ENCODE measurements at regions not wholly inside any gene's neighbourhood (a gene's known extent, or its start where the extent isn't known, plus 50 kb on each side); places are given as distances from the start of the nearest gene placed in this dataset.

- intact Hi-C loops (cut with DNase I), result no loop called here
- WGBS, 2 donors, result 80 to 85% methylated on average over 3 of the region's 3 CpGs
Measured at GRCh38 chr18:77329651-77330050, 80.0 kb downstream of the GALR1 start.

DNA sequence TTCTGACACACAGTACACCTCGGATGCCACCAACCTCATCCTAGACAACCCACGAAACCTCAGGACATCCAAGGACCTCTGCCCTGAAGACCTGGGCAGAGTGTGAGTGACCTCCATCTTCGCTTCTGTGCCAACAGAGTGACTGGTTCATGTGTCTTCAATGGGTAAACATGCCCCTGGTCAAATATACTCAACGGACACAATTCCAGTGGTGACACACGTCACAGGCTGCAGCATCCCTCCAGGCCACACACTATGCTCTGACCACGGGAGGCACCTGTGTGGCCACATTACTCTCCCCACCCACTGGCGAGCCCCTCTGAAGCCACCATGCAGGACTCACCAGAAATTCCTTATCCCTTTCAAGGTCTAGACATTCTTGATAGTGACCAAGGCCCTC is 85.2 kb downstream of the GALR1 start:
- WGBS, 2 donors, result 72 to 77% methylated on average over 7 of the region's 7 CpGs
- H3K4me3 ChIP-seq (ENCODE audit: low read length in 2 of 2), result no peak overlapping the region
- no peaks in the 10 kb centered on the region for H3K9me3 ChIP-seq (ENCODE audit: control insufficient read depth, low read length)
- H3K36me3 ChIP-seq (ENCODE audit: control insufficient read depth in 1 of 2, insufficient read depth in 2 of 2, low read length in 1 of 2), result no peaks in the 10 kb centered on the region
- no peak for ATAC-seq (ENCODE audit: low FRiP score)
- no peaks in the 10 kb centered on the region for H3K27me3 ChIP-seq (ENCODE audit: control insufficient read depth in 1 of 2, insufficient read depth in 2 of 2, low read length in 1 of 2)
- DNase-seq, result no peak
- no peak overlapping the region for H3K27ac ChIP-seq (ENCODE audit: low read depth in 1 of 2, low read length in 2 of 2)
- H3K4me1 ChIP-seq (ENCODE audit: control insufficient read depth in 1 of 2, insufficient read depth in 2 of 2, low read length in 2 of 2), result no peaks in the 10 kb centered on the region
- intact Hi-C loops (cut with DNase I), result no loop called here

More at GRCh38 chr18:77329651-77330050, 80.0 kb downstream of the GALR1 start:
- Histone ChIP-seq H3K4me3 (ENCODE audit: low read length in 2 of 2) (no peak overlapping the region), H3K4me1 (ENCODE audit: control insufficient read depth in 1 of 2, insufficient read depth in 2 of 2, low read length in 2 of 2) (no peaks in the 10 kb centered on the region), H3K27me3 (ENCODE audit: control insufficient read depth in 1 of 2, insufficient read depth in 2 of 2, low read length in 1 of 2) (no peaks in the 10 kb centered on the region), H3K9me3 (ENCODE audit: control insufficient read depth, low read length) (no peaks in the 10 kb centered on the region), H3K36me3 (ENCODE audit: control insufficient read depth in 1 of 2, insufficient read depth in 2 of 2, low read length in 1 of 2) (no peaks in the 10 kb centered on the region), H3K27ac (ENCODE audit: low read depth in 1 of 2, low read length in 2 of 2) (no peak overlapping the region)
- DNase-seq (no peak), ATAC-seq (ENCODE audit: low FRiP score) (no peak)

DNA sequence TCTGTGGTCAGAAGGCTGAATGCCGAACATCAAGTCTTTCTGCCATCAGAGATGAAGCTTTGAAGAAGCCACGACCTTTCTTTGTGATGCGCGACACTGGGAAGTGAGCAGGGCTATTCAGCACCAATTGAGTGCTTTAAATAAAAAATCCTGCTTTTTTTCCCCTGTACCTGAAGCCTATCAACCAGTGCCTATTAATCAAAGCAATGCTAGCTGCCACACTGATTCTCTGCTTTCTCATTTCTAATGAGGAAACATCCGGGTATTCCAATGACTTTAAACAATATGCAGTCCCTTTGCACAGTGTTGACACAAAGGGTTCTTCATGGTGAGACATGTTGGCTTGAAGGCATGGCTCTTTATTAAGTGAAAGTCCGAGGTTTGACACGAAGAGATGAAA is 88.0 kb downstream of the GALR1 start:
- H3K4me1 ChIP-seq (ENCODE audit: control insufficient read depth in 1 of 2, insufficient read depth in 2 of 2, low read length in 2 of 2), result no peaks in the 10 kb centered on the region
- no peak overlapping the region for H3K4me3 ChIP-seq (ENCODE audit: low read length in 2 of 2)
- no peaks in the 10 kb centered on the region for H3K36me3 ChIP-seq (ENCODE audit: control insufficient read depth in 1 of 2, insufficient read depth in 2 of 2, low read length in 1 of 2)
- WGBS, 2 donors, result 58 to 65% methylated on average over 7 of the region's 7 CpGs
- no peaks in the 10 kb centered on the region for H3K27me3 ChIP-seq (ENCODE audit: control insufficient read depth in 1 of 2, insufficient read depth in 2 of 2, low read length in 1 of 2)
- H3K9me3 ChIP-seq (ENCODE audit: control insufficient read depth, low read length), result no peaks in the 10 kb centered on the region
- DNase-seq, result no peak
- H3K27ac ChIP-seq (ENCODE audit: low read depth in 1 of 2, low read length in 2 of 2), result no peak overlapping the region
- intact Hi-C loops (cut with DNase I), result no loop called here
- ATAC-seq (ENCODE audit: low FRiP score), result no peak

- no peak for DNase-seq
- 24 to 31% methylated on average over 6 of the region's 6 CpGs for WGBS, 2 donors
Measured at GRCh38 chr18:77339093-77339492, 89.4 kb downstream of the GALR1 start.

DNA sequence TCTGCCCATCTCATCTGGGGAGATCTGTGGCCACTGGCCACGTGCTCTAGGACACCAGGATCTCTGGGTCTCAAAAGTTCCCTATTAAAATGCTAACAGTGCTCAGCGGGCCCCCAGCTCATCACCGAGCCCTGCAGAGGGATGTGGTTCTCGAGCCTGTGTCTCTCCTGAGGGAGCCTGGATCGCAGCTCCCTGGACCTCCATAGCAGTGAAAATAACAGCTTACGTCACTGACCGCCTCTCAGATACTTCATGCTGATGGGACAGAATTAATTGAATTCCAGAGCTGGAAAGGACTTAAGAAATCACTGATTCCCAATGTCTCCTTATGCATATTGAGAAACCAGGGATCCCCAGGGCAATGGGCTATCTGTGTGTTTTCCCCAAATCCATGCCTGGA is 90.0 kb downstream of the GALR1 start:
- 58 to 60% methylated on average over 7 of the region's 7 CpGs for WGBS, 2 donors
- no peaks in the 10 kb centered on the region for H3K36me3 ChIP-seq (ENCODE audit: control insufficient read depth in 1 of 2, insufficient read depth in 2 of 2, low read length in 1 of 2)

More at GRCh38 chr18:77339093-77339492, 89.4 kb downstream of the GALR1 start:
- H3K4me1 ChIP-seq (ENCODE audit: control insufficient read depth in 1 of 2, insufficient read depth in 2 of 2, low read length in 2 of 2), result no peaks in the 10 kb centered on the region
- no peaks in the 10 kb centered on the region for H3K27me3 ChIP-seq (ENCODE audit: control insufficient read depth in 1 of 2, insufficient read depth in 2 of 2, low read length in 1 of 2)
- H3K27ac ChIP-seq (ENCODE audit: low read depth in 1 of 2, low read length in 2 of 2), result no peak overlapping the region
- intact Hi-C loops (cut with DNase I), result no loop called here
- H3K36me3 ChIP-seq (ENCODE audit: control insufficient read depth in 1 of 2, insufficient read depth in 2 of 2, low read length in 1 of 2), result no peaks in the 10 kb centered on the region
- no peaks in the 10 kb centered on the region for H3K9me3 ChIP-seq (ENCODE audit: control insufficient read depth, low read length)
- no peak for ATAC-seq (ENCODE audit: low FRiP score)
- no peak overlapping the region for H3K4me3 ChIP-seq (ENCODE audit: low read length in 2 of 2)

GRCh38 chr18:77340815-77341214 is 91.2 kb downstream of the GALR1 start:
- Histone ChIP-seq H3K4me3 (ENCODE audit: low read length in 2 of 2) (no peak overlapping the region), H3K4me1 (ENCODE audit: control insufficient read depth in 1 of 2, insufficient read depth in 2 of 2, low read length in 2 of 2) (no peaks in the 10 kb centered on the region), H3K9me3 (ENCODE audit: control insufficient read depth, low read length) (no peaks in the 10 kb centered on the region), H3K27me3 (ENCODE audit: control insufficient read depth in 1 of 2, insufficient read depth in 2 of 2, low read length in 1 of 2) (no peaks in the 10 kb centered on the region), H3K27ac (ENCODE audit: low read depth in 1 of 2, low read length in 2 of 2) (no peak overlapping the region), H3K36me3 (ENCODE audit: control insufficient read depth in 1 of 2, insufficient read depth in 2 of 2, low read length in 1 of 2) (no peaks in the 10 kb centered on the region)
- intact Hi-C loops (cut with DNase I), result no loop called here
- ATAC-seq (ENCODE audit: low FRiP score) (no peak), DNase-seq (no peak)
- WGBS, 2 donors, result 87 to 92% methylated on average over 7 of the region's 7 CpGs

More for the DNA sequence above, 90.0 kb downstream of the GALR1 start:
- H3K27ac ChIP-seq (ENCODE audit: low read depth in 1 of 2, low read length in 2 of 2), result no peak overlapping the region
- no peaks in the 10 kb centered on the region for H3K4me1 ChIP-seq (ENCODE audit: control insufficient read depth in 1 of 2, insufficient read depth in 2 of 2, low read length in 2 of 2)
- ATAC-seq (ENCODE audit: low FRiP score) (no peak), DNase-seq (no peak)
- no peaks in the 10 kb centered on the region for H3K9me3 ChIP-seq (ENCODE audit: control insufficient read depth, low read length)
- no peaks in the 10 kb centered on the region for H3K27me3 ChIP-seq (ENCODE audit: control insufficient read depth in 1 of 2, insufficient read depth in 2 of 2, low read length in 1 of 2)
- H3K4me3 ChIP-seq (ENCODE audit: low read length in 2 of 2), result no peak overlapping the region
- intact Hi-C loops (cut with DNase I), result no loop called here

GRCh38 chr18:77341527-77342325 is 92.1 kb downstream of the GALR1 start:
- H3K27me3 ChIP-seq (ENCODE audit: control insufficient read depth in 1 of 2, insufficient read depth in 2 of 2, low read length in 1 of 2), result no peaks in the 10 kb centered on the region
- H3K36me3 ChIP-seq (ENCODE audit: control insufficient read depth in 1 of 2, insufficient read depth in 2 of 2, low read length in 1 of 2), result no peaks in the 10 kb centered on the region
- no peaks in the 10 kb centered on the region for H3K4me1 ChIP-seq (ENCODE audit: control insufficient read depth in 1 of 2, insufficient read depth in 2 of 2, low read length in 2 of 2)
- intact Hi-C loops (cut with DNase I), result no loop called here
- ATAC-seq (ENCODE audit: low FRiP score), result no peak
- no peaks in the 10 kb centered on the region for H3K9me3 ChIP-seq (ENCODE audit: control insufficient read depth, low read length)
- H3K27ac ChIP-seq (ENCODE audit: low read depth in 1 of 2, low read length in 2 of 2), result no peak overlapping the region
- 73 to 78% methylated on average over 17 of the region's 17 CpGs for WGBS, 2 donors
- no peak for DNase-seq
- H3K4me3 ChIP-seq (ENCODE audit: low read length in 2 of 2), result no peak overlapping the region

DNA sequence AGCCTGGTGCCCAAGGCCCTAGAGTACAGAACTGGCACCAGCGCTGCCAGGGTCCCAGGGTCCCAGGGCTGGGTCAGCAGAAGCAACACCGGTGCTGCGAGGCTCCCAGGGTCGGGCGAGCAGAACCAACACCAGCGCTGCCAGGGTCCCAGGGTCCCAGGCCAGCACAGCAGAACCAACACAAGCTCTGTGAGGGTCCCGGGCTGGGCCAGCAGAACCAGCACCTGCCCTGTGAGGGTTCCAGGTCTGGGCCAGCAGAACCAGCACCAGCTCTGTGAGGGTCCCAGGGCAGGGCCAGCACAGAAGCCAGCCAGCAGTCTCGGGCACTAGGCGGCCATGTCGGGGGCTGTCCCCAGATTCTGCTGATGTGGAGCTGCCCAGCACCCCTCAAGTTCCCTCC is 93.1 kb downstream of the GALR1 start:
- no peak for DNase-seq
- Histone ChIP-seq H3K27ac (ENCODE audit: low read depth in 1 of 2, low read length in 2 of 2) (no peak overlapping the region), H3K4me1 (ENCODE audit: control insufficient read depth in 1 of 2, insufficient read depth in 2 of 2, low read length in 2 of 2) (no peaks in the 10 kb centered on the region), H3K36me3 (ENCODE audit: control insufficient read depth in 1 of 2, insufficient read depth in 2 of 2, low read length in 1 of 2) (no peaks in the 10 kb centered on the region), H3K4me3 (ENCODE audit: low read length in 2 of 2) (no peak overlapping the region), H3K27me3 (ENCODE audit: control insufficient read depth in 1 of 2, insufficient read depth in 2 of 2, low read length in 1 of 2) (no peaks in the 10 kb centered on the region), H3K9me3 (ENCODE audit: control insufficient read depth, low read length) (no peaks in the 10 kb centered on the region)
- WGBS, 2 donors, result 85 to 90% methylated on average over 10 of the region's 10 CpGs
- intact Hi-C loops (cut with DNase I), result no loop called here
- no peak for ATAC-seq (ENCODE audit: low FRiP score)

DNA sequence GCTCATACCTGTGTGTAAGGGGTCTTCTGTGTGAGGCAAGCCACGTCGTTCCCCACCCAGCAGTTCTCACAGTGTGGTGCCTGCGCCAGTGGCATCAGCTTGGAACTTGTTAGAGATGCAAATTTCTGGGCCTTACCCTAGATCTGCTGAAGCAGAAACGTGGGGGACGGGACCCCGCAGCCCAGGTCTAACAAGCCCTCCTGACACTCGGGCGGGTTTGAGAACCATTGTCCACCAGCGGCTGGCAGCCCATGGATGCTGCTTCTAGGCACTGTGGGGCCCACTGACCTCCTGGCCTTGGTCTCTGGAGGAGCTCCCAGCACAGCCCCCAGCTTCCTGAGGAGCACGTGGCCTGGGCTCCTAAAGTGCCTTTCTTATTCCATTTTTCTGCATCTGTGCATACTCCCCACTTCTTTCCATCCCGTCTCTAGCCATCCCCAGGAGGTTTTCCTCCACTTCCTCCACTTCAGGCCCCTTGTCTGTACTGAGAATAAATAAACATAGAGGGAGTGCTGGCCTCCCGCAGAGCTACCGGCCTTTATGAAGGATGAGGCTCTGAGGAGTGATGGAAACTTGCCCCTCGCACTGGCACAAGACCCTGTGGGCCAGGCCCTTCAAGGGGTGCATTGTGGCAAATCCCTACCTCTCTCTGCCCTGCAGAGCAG is 94.3 kb downstream of the GALR1 start:
- intact Hi-C loops (cut with DNase I), result no loop called here
- H3K36me3 ChIP-seq (ENCODE audit: control insufficient read depth in 1 of 2, insufficient read depth in 2 of 2, low read length in 1 of 2), result no peaks in the 10 kb centered on the region
- no peak overlapping the region for H3K4me3 ChIP-seq (ENCODE audit: low read length in 2 of 2)
- DNase-seq (no peak), ATAC-seq (ENCODE audit: low FRiP score) (no peak)
- H3K4me1 ChIP-seq (ENCODE audit: control insufficient read depth in 1 of 2, insufficient read depth in 2 of 2, low read length in 2 of 2), result no peaks in the 10 kb centered on the region
- 51 to 57% methylated on average over 14 of the region's 14 CpGs for WGBS, 2 donors
- no peaks in the 10 kb centered on the region for H3K27me3 ChIP-seq (ENCODE audit: control insufficient read depth in 1 of 2, insufficient read depth in 2 of 2, low read length in 1 of 2)
- no peak overlapping the region for H3K27ac ChIP-seq (ENCODE audit: low read depth in 1 of 2, low read length in 2 of 2)
- no peaks in the 10 kb centered on the region for H3K9me3 ChIP-seq (ENCODE audit: control insufficient read depth, low read length)

All from aorta (tissue), 5 donors.